ENCODE measurements at regions not wholly inside any gene's neighbourhood (a gene's known extent, or its start where the extent isn't known, plus 50 kb on each side); places are given as distances from the start of the nearest gene placed in this dataset.

DNA sequence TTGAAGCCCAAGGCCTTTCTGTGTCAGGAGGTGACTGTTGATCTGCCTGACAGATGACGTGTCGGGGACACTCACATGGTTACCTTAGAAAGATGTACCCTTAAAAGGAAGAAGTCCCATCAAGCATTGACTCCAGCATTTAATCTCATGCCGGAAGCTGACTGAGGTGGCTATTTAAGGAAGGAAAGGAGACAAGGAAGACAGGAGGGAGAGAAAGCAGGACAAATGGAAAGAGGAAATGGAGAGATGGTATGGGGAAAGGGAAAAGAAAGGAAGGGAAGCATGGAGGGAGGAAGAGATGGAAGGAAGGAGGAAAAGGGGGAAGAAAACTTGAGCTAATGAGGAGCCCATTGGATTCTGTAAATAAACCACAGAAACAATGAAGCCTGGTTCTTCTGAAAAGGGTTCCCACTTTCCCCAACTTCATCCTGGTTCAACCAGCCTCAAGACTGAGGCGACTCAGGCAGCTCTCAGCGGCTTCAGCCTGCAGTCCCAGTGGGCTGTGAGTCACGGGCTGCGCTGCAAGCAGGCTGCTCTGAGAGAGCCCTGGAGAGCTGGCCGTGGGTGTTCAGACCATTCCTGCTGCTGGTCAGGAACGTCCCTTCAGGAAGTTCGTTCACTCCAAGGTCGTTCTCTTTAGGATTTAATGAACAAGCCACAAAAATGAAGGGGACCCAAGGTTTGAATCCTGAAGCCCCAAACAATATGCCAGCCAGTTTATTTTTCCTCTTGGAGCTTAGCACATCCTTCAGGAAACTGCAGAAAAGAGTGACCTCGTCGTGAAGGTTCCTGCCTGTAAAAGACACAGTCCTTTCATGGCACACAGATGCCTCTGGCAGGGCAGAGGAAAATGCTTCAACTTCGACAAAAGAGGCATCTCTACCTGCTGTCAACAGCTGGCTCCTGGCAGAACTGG, 69.6 kb upstream of the THBS1 start:
- DNase-seq (ENCODE audit: low spot score) (no peak), ATAC-seq (ENCODE audit: low FRiP score) (peak; percentile 63)
- no peak for TF ChIP-seq CTCF (IDR thresholded peaks at IDR 0.05)

- ATAC-seq (ENCODE audit: low FRiP score) (no peak), DNase-seq (ENCODE audit: low spot score) (no peak)
- TF ChIP-seq CTCF (IDR thresholded peaks at IDR 0.05), result no peak
These were observed 69.0 kb upstream of the THBS1 start for GRCh38 chr15:39511916-39512260.

GRCh38 chr15:39512643-39513042, 68.2 kb upstream of the THBS1 start:
- ATAC-seq (ENCODE audit: low FRiP score), result no peak
- TF ChIP-seq CTCF (IDR thresholded peaks at IDR 0.05), result no peak
- DNase-seq (ENCODE audit: low spot score), result no peak

DNA sequence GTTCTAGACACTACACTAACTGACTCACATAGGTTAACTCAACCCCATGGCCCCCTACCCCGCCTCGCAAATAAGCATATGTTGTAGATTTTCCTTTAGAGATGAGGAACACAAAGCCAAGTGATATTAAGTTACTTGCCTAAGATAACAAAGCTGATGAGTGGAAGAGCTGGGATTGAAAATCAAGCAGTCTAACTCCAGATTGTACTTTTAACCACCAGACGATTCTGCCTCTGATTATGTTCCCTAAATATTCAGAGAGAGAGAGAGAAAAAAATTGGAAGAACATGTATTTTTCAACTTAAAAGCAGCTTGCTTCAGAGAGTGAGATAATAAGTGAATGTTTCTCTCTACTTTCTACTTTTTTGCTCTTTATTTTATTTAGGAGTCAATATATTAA, 66.9 kb upstream of the THBS1 start:
- DNase-seq (ENCODE audit: low spot score) (no peak), ATAC-seq (ENCODE audit: low FRiP score) (no peak)
- TF ChIP-seq CTCF (IDR thresholded peaks at IDR 0.05), result no peak

DNA sequence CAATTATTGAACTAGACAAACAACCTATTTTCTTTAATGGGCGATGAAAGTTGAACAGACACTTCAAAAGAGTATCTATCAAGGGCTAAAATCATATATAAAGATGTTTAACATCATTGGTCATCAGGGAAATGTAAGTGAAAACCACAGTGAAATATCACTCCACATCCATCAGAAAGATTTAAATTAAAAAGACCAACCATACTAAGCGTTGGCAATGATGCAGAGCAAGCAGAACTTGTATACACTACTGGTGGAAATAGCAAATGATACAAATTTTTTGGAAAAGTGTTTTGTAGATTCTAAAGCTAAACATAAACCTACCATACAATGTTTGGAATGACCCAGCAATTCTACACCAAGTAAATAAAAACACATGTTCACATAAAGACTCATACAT, 65.9 kb upstream of the THBS1 start:
- TF ChIP-seq CTCF (IDR thresholded peaks at IDR 0.05), result no peak
- no peak for ATAC-seq (ENCODE audit: low FRiP score)
- DNase-seq (ENCODE audit: low spot score), result no peak

DNA sequence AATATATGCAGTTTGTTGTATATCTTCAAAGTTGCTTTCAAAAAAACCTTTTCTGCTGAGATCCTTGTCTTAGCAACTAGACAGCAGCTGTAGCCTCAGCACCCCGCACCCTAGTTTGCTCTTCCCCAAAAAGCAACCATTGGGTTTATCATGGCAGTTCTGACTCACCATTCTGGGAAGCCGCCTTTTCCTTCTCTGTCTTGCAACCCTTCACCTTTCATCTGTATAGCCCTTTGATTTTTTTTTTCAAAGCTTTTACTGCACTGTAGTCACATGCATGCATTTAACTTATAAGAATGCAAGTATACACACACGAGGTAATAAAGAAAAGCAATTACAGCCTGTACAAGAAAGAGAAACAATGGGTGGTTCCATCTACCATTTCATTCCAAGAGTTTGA, 65.1 kb upstream of the THBS1 start:
- no peak for TF ChIP-seq CTCF (IDR thresholded peaks at IDR 0.05)
- DNase-seq (ENCODE audit: low spot score), result no peak
- ATAC-seq (ENCODE audit: low FRiP score), result no peak
